Osteocyte (in vitro differentiated cells): ENCODE measurements at regions not wholly inside any gene's neighbourhood (a gene's known extent, or its start where the extent isn't known, plus 50 kb on each side); places are given as distances from the start of the nearest gene placed in this dataset.

Experiments
- DNase-seq: peaks from one replicate; pipeline ENCODE4 v3.0.0; 2021; ENCODE audit warnings: mixed read lengths; ENCODE audit not compliant: unreplicated experiment; ENCODE audit errors: extremely low spot score
- H3K27ac Mint-ChIP-seq: one replicate; pipeline ENCODE4 v1.8.0; 2021; ENCODE audit warnings: mild to moderate bottlenecking, mixed read lengths; ENCODE audit not compliant: unreplicated experiment
- H3K27me3 Mint-ChIP-seq: one replicate; pipeline ENCODE4 v1.8.0; 2021; ENCODE audit warnings: mixed read lengths; ENCODE audit not compliant: unreplicated experiment
- H3K36me3 Mint-ChIP-seq: one replicate; pipeline ENCODE4 v1.8.0; 2021; ENCODE audit warnings: mixed read lengths; ENCODE audit not compliant: unreplicated experiment
- H3K4me1 Mint-ChIP-seq: one replicate; pipeline ENCODE4 v1.8.0; 2021; ENCODE audit warnings: mixed read lengths; ENCODE audit not compliant: unreplicated experiment
- H3K4me3 Mint-ChIP-seq: one replicate; pipeline ENCODE4 v1.8.0; 2021; ENCODE audit warnings: mild to moderate bottlenecking, moderate library complexity, mixed read lengths; ENCODE audit not compliant: unreplicated experiment
- H3K9me3 Mint-ChIP-seq: one replicate; pipeline ENCODE4 v1.8.0; 2021; ENCODE audit warnings: mixed read lengths; ENCODE audit not compliant: unreplicated experiment
- CTCF ChIP-seq: fragments of 200-600 bp; sonication (generic); IDR thresholded peaks from 2 replicates; pipeline ENCODE4 v1.5.0; 2021; ENCODE audit warnings: antibody characterized with exemption, mild to moderate bottlenecking, moderate library complexity

GRCh38 chr3:186456731-186457191 lies 87.4 kb downstream of the CRYGS start:
- TF ChIP-seq CTCF = no peak
- no peak overlapping the region for H3K27ac Mint-ChIP-seq
- no peaks in the 10 kb centered on the region for H3K9me3 Mint-ChIP-seq
- H3K4me1 Mint-ChIP-seq = peaks cover 9% of the 10 kb centered on the region
- H3K27me3 Mint-ChIP-seq = peaks cover 33% of the 10 kb centered on the region
- DNase-seq = no peak
- H3K36me3 Mint-ChIP-seq = no peaks in the 10 kb centered on the region
- no peak overlapping the region for H3K4me3 Mint-ChIP-seq

GRCh38 chr3:186454881-186455703 lies 89.1 kb downstream of the CRYGS start:
- no peak overlapping the region for H3K4me3 Mint-ChIP-seq
- H3K36me3 Mint-ChIP-seq = no peaks in the 10 kb centered on the region
- no peaks in the 10 kb centered on the region for H3K9me3 Mint-ChIP-seq
- H3K27ac Mint-ChIP-seq = no peak overlapping the region
- peaks cover 10% of the 10 kb centered on the region for H3K4me1 Mint-ChIP-seq
- peaks cover 30% of the 10 kb centered on the region for H3K27me3 Mint-ChIP-seq
- TF ChIP-seq CTCF = no peak
- DNase-seq = no peak

GRCh38 chr3:186453531-186453930 lies 90.6 kb downstream of the CRYGS start:
- H3K4me3 Mint-ChIP-seq = no peak overlapping the region
- no peak overlapping the region for H3K27ac Mint-ChIP-seq
- peaks cover 26% of the 10 kb centered on the region for H3K27me3 Mint-ChIP-seq
- H3K9me3 Mint-ChIP-seq = no peaks in the 10 kb centered on the region
- H3K4me1 Mint-ChIP-seq = peaks cover 10% of the 10 kb centered on the region
- no peak for TF ChIP-seq CTCF
- H3K36me3 Mint-ChIP-seq = no peaks in the 10 kb centered on the region
- no peak for DNase-seq

- DNase-seq = no peak
- no peak overlapping the region for H3K4me3 Mint-ChIP-seq
- no peaks in the 10 kb centered on the region for H3K9me3 Mint-ChIP-seq
- H3K4me1 Mint-ChIP-seq = peaks cover 10% of the 10 kb centered on the region
- peaks cover 31% of the 10 kb centered on the region for H3K27me3 Mint-ChIP-seq
- H3K27ac Mint-ChIP-seq = no peak overlapping the region
- no peaks in the 10 kb centered on the region for H3K36me3 Mint-ChIP-seq
- no peak for TF ChIP-seq CTCF
Observed at GRCh38 chr3:186452517-186452916, 90.5 kb upstream of the DGKG start.

- DNase-seq = no peak
- no peaks in the 10 kb centered on the region for H3K9me3 Mint-ChIP-seq
- H3K4me1 Mint-ChIP-seq = peaks cover 10% of the 10 kb centered on the region
- H3K27ac Mint-ChIP-seq = no peak overlapping the region
- no peak overlapping the region for H3K4me3 Mint-ChIP-seq
- TF ChIP-seq CTCF = no peak
- peaks cover 33% of the 10 kb centered on the region for H3K27me3 Mint-ChIP-seq
- H3K36me3 Mint-ChIP-seq = no peaks in the 10 kb centered on the region
Observed at GRCh38 chr3:186451371-186451770, 89.3 kb upstream of the DGKG start.
